ENCODE measurements at regions not wholly inside any gene's neighbourhood (a gene's known extent, or its start where the extent isn't known, plus 50 kb on each side); places are given as distances from the start of the nearest gene placed in this dataset.

- TF ChIP-seq FOXM1 (IDR thresholded peaks at IDR 0.05; ENCODE audit: borderline replicate concordance, low read depth) (no peak), NFIC (IDR thresholded peaks at IDR 0.05) (no peak), REST (IDR thresholded peaks at IDR 0.05; ENCODE audit: low read depth) (no peak), TAF1 (IDR thresholded peaks at IDR 0.05; ENCODE audit: low read depth) (no peak), EP300 (IDR thresholded peaks at IDR 0.05; ENCODE audit: borderline replicate concordance) (no peak), RAD21 (IDR thresholded peaks at IDR 0.05; ENCODE audit: low read depth) (no peak), TCF12 (IDR thresholded peaks at IDR 0.05; ENCODE audit: low read depth) (no peak), CREB1 (IDR thresholded peaks at IDR 0.05; ENCODE audit: low read depth) (no peak), EGR1 (IDR thresholded peaks at IDR 0.05) (no peak)
Measured at GRCh38 chr3:181279239-181279565, 289.7 kb upstream of the DNAJC19 start.
